ENCODE measurements at regions not wholly inside any gene's neighbourhood (a gene's known extent, or its start where the extent isn't known, plus 50 kb on each side); places are given as distances from the start of the nearest gene placed in this dataset.

- no peaks in the 10 kb centered on the region for H3K4me1 ChIP-seq
- no peak for ATAC-seq
- H3K27ac ChIP-seq, result no peak overlapping the region
- DNase-seq, result no peak
- no peaks in the 10 kb centered on the region for H3K9me3 ChIP-seq
- no peaks in the 10 kb centered on the region for H3K27me3 ChIP-seq
- intact Hi-C loops (cut with DNase I), result no loop called here
- H3K4me3 ChIP-seq, result no peak overlapping the region
- H3K36me3 ChIP-seq, result no peaks in the 10 kb centered on the region
- no peak for TF ChIP-seq CTCF (IDR thresholded peaks at IDR 0.05)
Measured at GRCh38 chr10:83702731-83703130, 436.6 kb upstream of the GHITM start.

- intact Hi-C loops (cut with DNase I), result no loop called here
- no peaks in the 10 kb centered on the region for H3K36me3 ChIP-seq
- DNase-seq (no peak), ATAC-seq (no peak)
- no peaks in the 10 kb centered on the region for H3K9me3 ChIP-seq
- H3K4me1 ChIP-seq, result no peaks in the 10 kb centered on the region
- no peak for TF ChIP-seq CTCF (IDR thresholded peaks at IDR 0.05)
- H3K27ac ChIP-seq, result no peak overlapping the region
- no peak overlapping the region for H3K4me3 ChIP-seq
- no peaks in the 10 kb centered on the region for H3K27me3 ChIP-seq
Measured at GRCh38 chr10:83706120-83706519, 433.2 kb upstream of the GHITM start.

DNA sequence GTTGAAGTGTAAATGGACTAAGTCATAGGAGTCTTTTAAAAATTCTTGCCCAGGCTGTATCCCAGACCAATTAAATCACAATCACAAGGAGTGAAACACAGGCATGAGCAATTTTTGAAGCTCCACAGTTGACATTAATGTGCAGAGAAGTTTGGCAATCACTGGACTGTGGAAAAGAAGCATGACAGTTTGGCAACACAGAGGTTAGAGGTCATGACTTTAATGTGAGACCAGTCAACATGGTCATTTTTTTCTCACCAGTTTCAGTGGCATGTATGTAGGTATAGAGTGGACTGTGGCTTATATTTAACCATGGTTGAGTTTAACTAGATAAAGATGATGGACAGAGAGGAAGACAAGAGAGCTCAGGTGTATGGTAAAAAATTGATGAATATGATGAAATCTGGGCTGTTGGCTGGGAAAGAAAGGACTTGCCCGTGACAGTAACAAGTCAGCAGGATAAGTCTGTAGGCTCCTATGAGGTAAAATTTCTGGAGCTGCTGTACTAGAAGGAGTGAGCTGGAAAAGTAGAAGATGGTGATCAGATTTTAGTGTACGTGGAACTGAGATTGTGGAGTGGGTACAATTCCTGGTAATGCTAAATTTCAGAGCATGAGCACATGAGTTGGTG lies 432.2 kb upstream of the GHITM start:
- TF ChIP-seq CTCF (IDR thresholded peaks at IDR 0.05), result no peak
- Histone ChIP-seq H3K27ac (no peak overlapping the region), H3K36me3 (no peaks in the 10 kb centered on the region), H3K4me3 (no peak overlapping the region), H3K9me3 (no peaks in the 10 kb centered on the region), H3K27me3 (no peaks in the 10 kb centered on the region), H3K4me1 (no peaks in the 10 kb centered on the region)
- no peak for DNase-seq
- intact Hi-C loops (cut with DNase I), result no loop called here
- ATAC-seq, result no peak

- intact Hi-C loops (cut with DNase I), result no loop called here
- no peak for TF ChIP-seq CTCF (IDR thresholded peaks at IDR 0.05)
Measured at GRCh38 chr10:83713423-83713822, 425.9 kb upstream of the GHITM start.

GRCh38 chr10:83723080-83723479 lies 416.2 kb upstream of the GHITM start:
- Histone ChIP-seq H3K27me3 (no peaks in the 10 kb centered on the region), H3K27ac (no peak overlapping the region), H3K9me3 (peaks cover 0 to 12% of the 10 kb centered on the region in 2 donors), H3K4me1 (no peaks in the 10 kb centered on the region), H3K4me3 (no peak overlapping the region), H3K36me3 (no peaks in the 10 kb centered on the region)
- intact Hi-C loops (cut with DNase I), result no loop called here
- TF ChIP-seq CTCF (IDR thresholded peaks at IDR 0.05), result no peak
- ATAC-seq, result no peak
- peak in 1 of 4 donors; percentile 8 for DNase-seq

More at GRCh38 chr10:83713423-83713822, 425.9 kb upstream of the GHITM start:
- H3K4me1 ChIP-seq, result no peaks in the 10 kb centered on the region
- H3K36me3 ChIP-seq, result no peaks in the 10 kb centered on the region
- no peak for ATAC-seq
- H3K4me3 ChIP-seq, result no peak overlapping the region
- no peaks in the 10 kb centered on the region for H3K27me3 ChIP-seq
- no peak overlapping the region for H3K27ac ChIP-seq
- H3K9me3 ChIP-seq, result peaks cover 0 to 13% of the 10 kb centered on the region in 2 donors
- DNase-seq, result no peak
